ENCODE measurements at regions not wholly inside any gene's neighbourhood (a gene's known extent, or its start where the extent isn't known, plus 50 kb on each side); places are given as distances from the start of the nearest gene placed in this dataset.
"Not testable (repeated sequence)": the region's sequence is repeated elsewhere in the genome, so short reads cannot be mapped to it uniquely, and the experiment has no call there.

DNA sequence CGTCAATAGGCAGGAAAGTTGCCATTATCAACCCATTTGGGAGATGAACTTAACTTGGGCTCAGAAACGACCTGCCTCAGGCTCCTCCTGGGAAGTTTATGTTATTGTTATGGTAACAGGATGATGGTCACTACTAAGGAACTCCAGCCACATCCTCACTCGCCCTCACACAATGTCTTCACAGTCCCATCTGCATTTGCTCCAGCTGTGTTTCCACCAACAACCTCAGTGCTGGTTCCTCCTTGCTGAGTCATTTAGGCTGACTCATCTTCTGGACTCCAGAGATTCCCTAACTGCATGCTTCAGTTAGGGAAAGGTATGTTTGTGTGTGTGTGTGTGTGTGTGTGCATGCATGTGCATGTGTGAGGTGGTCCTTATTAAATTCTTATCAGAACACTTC is 293.4 kb upstream of the BOD1L1 start:
- no peaks in the 10 kb centered on the region for H3K36me3 ChIP-seq
- H3K9me3 ChIP-seq, result no peaks in the 10 kb centered on the region
- no peak overlapping the region for H3K4me3 ChIP-seq
- DNase-seq (ENCODE audit: extremely low spot score in 2 of 2), result no peak
- intact Hi-C loops (cut with DNase I), result loop anchor here (5.0 kb wide), 1 partner anchor 64 kb away; no protein-coding TSS in a partner anchor
- peaks cover 15% of the 10 kb centered on the region for H3K4me1 ChIP-seq
- H3K27ac ChIP-seq, result no peak overlapping the region
- TF ChIP-seq POLR2AphosphoS5 (IDR thresholded peaks at IDR 0.05; ENCODE audit: insufficient read depth in 1 of 2, low read depth in 1 of 2) (no peak), POLR2A (IDR thresholded peaks at IDR 0.05) (no peak)
- TF ChIP-seq, protein P1, sequence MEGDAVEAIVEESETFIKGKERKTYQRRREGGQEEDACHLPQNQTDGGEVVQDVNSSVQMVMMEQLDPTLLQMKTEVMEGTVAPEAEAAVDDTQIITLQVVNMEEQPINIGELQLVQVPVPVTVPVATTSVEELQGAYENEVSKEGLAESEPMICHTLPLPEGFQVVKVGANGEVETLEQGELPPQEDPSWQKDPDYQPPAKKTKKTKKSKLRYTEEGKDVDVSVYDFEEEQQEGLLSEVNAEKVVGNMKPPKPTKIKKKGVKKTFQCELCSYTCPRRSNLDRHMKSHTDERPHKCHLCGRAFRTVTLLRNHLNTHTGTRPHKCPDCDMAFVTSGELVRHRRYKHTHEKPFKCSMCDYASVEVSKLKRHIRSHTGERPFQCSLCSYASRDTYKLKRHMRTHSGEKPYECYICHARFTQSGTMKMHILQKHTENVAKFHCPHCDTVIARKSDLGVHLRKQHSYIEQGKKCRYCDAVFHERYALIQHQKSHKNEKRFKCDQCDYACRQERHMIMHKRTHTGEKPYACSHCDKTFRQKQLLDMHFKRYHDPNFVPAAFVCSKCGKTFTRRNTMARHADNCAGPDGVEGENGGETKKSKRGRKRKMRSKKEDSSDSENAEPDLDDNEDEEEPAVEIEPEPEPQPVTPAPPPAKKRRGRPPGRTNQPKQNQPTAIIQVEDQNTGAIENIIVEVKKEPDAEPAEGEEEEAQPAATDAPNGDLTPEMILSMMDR (IDR thresholded peaks at IDR 0.05), result no peak
- no peaks in the 10 kb centered on the region for H3K27me3 ChIP-seq

DNA sequence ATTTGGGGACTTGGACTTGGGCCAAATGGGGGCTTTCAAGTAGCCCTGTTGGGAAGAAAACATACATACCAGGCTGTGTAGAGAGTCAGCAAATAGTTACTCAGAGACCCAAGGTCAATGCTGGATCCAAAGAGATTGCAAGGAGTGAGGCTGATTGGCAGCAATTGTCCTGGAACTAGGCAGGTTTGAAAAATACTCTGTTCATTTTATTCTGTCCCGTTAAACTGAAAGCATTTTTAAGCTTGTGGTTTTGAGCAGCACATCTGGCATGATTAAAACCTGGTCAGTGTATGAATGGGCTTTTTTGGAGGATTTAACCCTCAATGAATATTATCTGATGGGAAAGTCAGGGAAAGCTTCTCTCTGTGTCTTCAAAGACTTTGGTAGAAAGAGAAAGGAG is 294.3 kb upstream of the BOD1L1 start:
- Histone ChIP-seq H3K27ac (no peak overlapping the region), H3K9me3 (no peaks in the 10 kb centered on the region), H3K4me1 (peaks cover 15% of the 10 kb centered on the region), H3K4me3 (no peak overlapping the region), H3K36me3 (no peaks in the 10 kb centered on the region), H3K27me3 (no peaks in the 10 kb centered on the region)
- DNase-seq (ENCODE audit: extremely low spot score in 2 of 2), result no peak
- no peak for TF ChIP-seq POLR2A (IDR thresholded peaks at IDR 0.05)
- TF ChIP-seq POLR2AphosphoS5 (IDR thresholded peaks at IDR 0.05; ENCODE audit: insufficient read depth in 1 of 2, low read depth in 1 of 2), result no peak
- TF ChIP-seq, protein P1 (IDR thresholded peaks at IDR 0.05), result no peak
- intact Hi-C loops (cut with DNase I), result loop anchor here (5.0 kb wide), 1 partner anchor 65 kb away; no protein-coding TSS in a partner anchor

DNA sequence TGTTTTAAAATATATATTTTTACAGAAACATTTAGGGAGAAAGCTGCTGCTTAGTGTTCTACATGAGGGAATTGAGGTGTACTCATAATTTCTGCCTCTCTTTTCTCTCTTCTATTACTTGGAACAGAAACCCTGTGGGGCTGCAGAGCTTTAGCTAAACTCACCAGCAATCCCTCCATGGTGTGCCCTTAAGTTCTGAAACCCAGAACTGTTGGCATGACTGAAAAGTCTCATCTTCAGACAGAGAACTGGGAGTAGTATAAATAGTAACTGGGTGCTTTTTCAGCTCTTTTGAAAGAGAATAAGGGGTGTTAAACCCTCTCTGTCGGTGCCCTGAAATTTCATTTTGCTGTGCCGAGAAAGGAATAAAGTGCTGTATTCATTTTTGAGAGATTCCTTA is 294.9 kb upstream of the BOD1L1 start:
- no peak overlapping the region for H3K27ac ChIP-seq
- H3K4me1 ChIP-seq, result peaks cover 15% of the 10 kb centered on the region
- TF ChIP-seq, protein P1 (IDR thresholded peaks at IDR 0.05), result no peak
- TF ChIP-seq POLR2AphosphoS5 (IDR thresholded peaks at IDR 0.05; ENCODE audit: insufficient read depth in 1 of 2, low read depth in 1 of 2) (no peak), POLR2A (IDR thresholded peaks at IDR 0.05) (no peak)
- no peaks in the 10 kb centered on the region for H3K27me3 ChIP-seq
- no peak for DNase-seq (ENCODE audit: extremely low spot score in 2 of 2)
- H3K9me3 ChIP-seq, result no peaks in the 10 kb centered on the region
- H3K36me3 ChIP-seq, result no peaks in the 10 kb centered on the region
- intact Hi-C loops (cut with DNase I), result loop anchor here (5.0 kb wide), 1 partner anchor 65 kb away; no protein-coding TSS in a partner anchor
- no peak overlapping the region for H3K4me3 ChIP-seq

DNA sequence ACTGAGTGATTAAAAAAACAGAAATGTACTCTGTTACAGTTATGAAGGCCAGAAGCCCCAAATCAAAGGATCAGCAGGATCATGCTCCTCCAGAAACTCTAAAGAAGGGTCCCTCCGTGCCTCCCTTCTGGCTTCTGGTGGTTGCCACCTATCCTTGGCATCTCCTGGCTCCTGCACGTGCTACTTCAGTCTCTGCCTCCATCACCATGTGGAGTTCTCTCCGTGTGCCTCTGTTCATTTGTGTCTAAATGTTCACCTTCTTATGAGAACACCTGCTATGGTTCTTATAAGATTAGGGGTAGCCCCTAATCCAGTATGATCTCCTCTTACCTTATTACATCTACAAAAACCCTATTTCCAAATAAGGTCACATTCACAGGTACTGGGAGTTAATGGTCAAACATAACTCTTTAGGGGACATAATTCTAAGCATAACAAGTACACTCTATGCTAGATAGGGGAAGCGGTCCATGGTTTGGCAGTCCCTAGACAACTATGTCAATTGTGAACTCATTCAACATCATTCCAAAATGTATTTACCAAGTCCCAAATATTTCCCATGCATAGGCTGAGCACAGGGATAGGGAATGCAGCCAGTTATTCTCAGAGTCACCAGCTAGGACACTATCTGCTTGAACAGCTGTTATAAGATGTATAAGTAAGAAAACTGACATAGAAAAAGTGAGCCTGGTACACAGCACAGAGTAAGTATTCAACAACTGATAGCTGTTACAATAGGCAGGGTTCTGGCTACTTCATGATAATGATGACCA is 295.5 kb upstream of the BOD1L1 start:
- H3K4me3 ChIP-seq, result no peak overlapping the region
- no peaks in the 10 kb centered on the region for H3K27me3 ChIP-seq
- H3K9me3 ChIP-seq, result no peaks in the 10 kb centered on the region
- no peak overlapping the region for H3K27ac ChIP-seq
- no peak for TF ChIP-seq POLR2AphosphoS5 (IDR thresholded peaks at IDR 0.05; ENCODE audit: insufficient read depth in 1 of 2, low read depth in 1 of 2)
- TF ChIP-seq POLR2A (IDR thresholded peaks at IDR 0.05), result no peak
- TF ChIP-seq, protein P1 (IDR thresholded peaks at IDR 0.05), result no peak
- H3K36me3 ChIP-seq, result no peaks in the 10 kb centered on the region
- H3K4me1 ChIP-seq, result peaks cover 15% of the 10 kb centered on the region
- no peak for DNase-seq (ENCODE audit: extremely low spot score in 2 of 2)
- intact Hi-C loops (cut with DNase I), result loop anchor here (5.0 kb wide), 1 partner anchor 66 kb away; no protein-coding TSS in a partner anchor

DNA sequence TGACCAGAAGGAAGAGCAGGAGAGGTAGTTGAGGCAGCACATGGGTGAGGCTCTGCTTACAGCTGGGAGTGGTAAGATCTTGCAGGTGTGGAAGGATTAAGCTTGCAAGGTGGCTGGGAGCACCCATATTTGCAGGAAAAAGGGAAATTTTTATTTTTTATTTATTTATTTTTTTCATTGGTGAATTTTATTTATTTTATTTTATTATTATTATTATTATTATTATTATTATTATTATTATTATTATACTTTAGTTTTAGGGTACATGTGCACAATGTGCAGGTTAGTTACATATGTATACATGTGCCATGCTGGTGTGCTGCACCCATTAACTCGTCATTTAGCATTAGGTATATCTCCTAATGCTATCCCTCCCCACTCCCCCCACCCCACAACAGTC is 297.4 kb upstream of the BOD1L1 start:
- H3K27ac ChIP-seq; H3K9me3 ChIP-seq; DNase-seq (ENCODE audit: extremely low spot score in 2 of 2); H3K4me3 ChIP-seq; H3K36me3 ChIP-seq; H3K27me3 ChIP-seq: not testable (repeated sequence)
- intact Hi-C loops (cut with DNase I), result loop anchor here (5.0 kb wide), 1 partner anchor 68 kb away; no protein-coding TSS in a partner anchor
- H3K4me1 ChIP-seq, result peaks cover 15% of the 10 kb centered on the region

All from vagina (tissue), 2 donors.